ENCODE measurements at regions not wholly inside any gene's neighbourhood (a gene's known extent, or its start where the extent isn't known, plus 50 kb on each side); places are given as distances from the start of the nearest gene placed in this dataset.
"Not testable (repeated sequence)": the region's sequence is repeated elsewhere in the genome, so short reads cannot be mapped to it uniquely, and the experiment has no call there.

DNA sequence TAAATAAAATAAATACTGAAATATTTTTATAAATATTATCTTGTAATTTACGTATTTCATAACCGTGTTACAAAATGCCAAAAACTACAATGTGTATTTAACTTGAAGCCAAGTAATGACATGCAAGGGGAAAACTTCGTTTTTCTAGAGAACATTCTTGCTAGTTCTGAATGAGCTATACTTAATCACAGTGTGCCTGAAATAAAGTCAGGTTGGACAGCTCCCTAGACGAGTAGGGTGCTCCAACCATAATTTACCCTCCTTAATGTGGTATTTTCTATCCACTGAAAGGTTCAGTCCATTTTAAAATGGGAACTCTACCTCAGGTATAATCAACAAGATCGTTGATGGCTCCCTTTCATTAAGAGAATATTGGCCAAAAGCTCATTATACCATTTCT lies 194.5 kb upstream of the AHR start:
- 62 to 69% methylated on average over 5 of the region's 5 CpGs for WGBS, 2 donors
- intact Hi-C loops (cut with DNase I): no loop called here

GRCh38 chr7:17104419-17104818 lies 194.0 kb upstream of the AHR start:
- Histone ChIP-seq H3K36me3 (no peaks in the 10 kb centered on the region), H3K9me3 (no peaks in the 10 kb centered on the region), H3K4me3 (replicated peaks in 1 of 3) (no peak overlapping the region), H3K4me1 (peaks cover 5 to 6% of the 10 kb centered on the region in 2 donors), H3K27me3 (no peaks in the 10 kb centered on the region), H3K27ac (no peak overlapping the region)
- no peak for TF ChIP-seq POLR2A (IDR thresholded peaks at IDR 0.05)
- TF ChIP-seq, protein P1, sequence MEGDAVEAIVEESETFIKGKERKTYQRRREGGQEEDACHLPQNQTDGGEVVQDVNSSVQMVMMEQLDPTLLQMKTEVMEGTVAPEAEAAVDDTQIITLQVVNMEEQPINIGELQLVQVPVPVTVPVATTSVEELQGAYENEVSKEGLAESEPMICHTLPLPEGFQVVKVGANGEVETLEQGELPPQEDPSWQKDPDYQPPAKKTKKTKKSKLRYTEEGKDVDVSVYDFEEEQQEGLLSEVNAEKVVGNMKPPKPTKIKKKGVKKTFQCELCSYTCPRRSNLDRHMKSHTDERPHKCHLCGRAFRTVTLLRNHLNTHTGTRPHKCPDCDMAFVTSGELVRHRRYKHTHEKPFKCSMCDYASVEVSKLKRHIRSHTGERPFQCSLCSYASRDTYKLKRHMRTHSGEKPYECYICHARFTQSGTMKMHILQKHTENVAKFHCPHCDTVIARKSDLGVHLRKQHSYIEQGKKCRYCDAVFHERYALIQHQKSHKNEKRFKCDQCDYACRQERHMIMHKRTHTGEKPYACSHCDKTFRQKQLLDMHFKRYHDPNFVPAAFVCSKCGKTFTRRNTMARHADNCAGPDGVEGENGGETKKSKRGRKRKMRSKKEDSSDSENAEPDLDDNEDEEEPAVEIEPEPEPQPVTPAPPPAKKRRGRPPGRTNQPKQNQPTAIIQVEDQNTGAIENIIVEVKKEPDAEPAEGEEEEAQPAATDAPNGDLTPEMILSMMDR (IDR thresholded peaks at IDR 0.05): no peak
- intact Hi-C loops (cut with DNase I): no loop called here
- 69 to 73% methylated on average over 3 of the region's 3 CpGs for WGBS, 2 donors
- DNase-seq: no peak

More for the DNA sequence above, 194.5 kb upstream of the AHR start:
- Histone ChIP-seq H3K36me3 (no peaks in the 10 kb centered on the region), H3K4me3 (replicated peaks in 1 of 3) (no peak overlapping the region), H3K27me3 (no peaks in the 10 kb centered on the region), H3K9me3 (no peaks in the 10 kb centered on the region), H3K27ac (no peak overlapping the region), H3K4me1 (peaks cover 5 to 10% of the 10 kb centered on the region in 2 donors)
- DNase-seq: no peak
- TF ChIP-seq POLR2A (IDR thresholded peaks at IDR 0.05): no peak

- DNase-seq: no peak
- Histone ChIP-seq H3K36me3 (no peaks in the 10 kb centered on the region), H3K9me3 (no peaks in the 10 kb centered on the region), H3K27me3 (no peaks in the 10 kb centered on the region), H3K27ac (no peak overlapping the region), H3K4me3 (replicated peaks in 1 of 3) (no peak overlapping the region), H3K4me1 (peaks cover 0 to 9% of the 10 kb centered on the region in 2 donors)
- TF ChIP-seq POLR2A (IDR thresholded peaks at IDR 0.05): no peak
- TF ChIP-seq, protein P1 (IDR thresholded peaks at IDR 0.05): no peak
- intact Hi-C loops (cut with DNase I): no loop called here
Measured at GRCh38 chr7:17105701-17106100, 192.8 kb upstream of the AHR start.

DNA sequence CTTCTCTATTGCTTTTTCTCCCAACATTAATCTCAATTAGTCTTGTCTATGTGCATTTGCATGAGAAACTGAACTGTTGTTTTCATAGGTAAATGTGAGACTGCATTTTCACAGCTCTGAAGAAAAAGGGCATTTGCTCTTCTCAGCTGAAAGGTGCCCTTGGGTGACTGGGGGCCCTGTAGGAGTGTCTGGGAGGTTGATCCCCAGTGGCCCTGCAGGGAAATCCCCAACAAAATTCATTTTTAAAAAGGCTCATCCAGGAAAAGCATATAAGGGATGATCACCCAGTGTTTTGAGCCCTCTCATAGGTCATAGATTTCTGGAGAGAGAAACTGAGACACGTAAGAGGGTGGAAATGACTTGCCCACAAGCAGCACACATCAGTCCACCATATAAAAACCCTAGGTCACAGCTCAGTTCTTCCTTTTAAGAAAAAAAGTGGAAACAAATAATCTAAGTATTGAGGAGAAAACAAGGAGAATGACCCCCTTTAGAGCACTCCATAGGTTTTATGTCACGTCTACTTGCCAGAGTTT lies 190.3 kb upstream of the AHR start:
- H3K27ac ChIP-seq: no peak overlapping the region
- no peaks in the 10 kb centered on the region for H3K36me3 ChIP-seq
- TF ChIP-seq, protein P1 (IDR thresholded peaks at IDR 0.05): no peak
- no peak for TF ChIP-seq POLR2A (IDR thresholded peaks at IDR 0.05)
- no peaks in the 10 kb centered on the region for H3K9me3 ChIP-seq
- H3K4me1 ChIP-seq: peaks cover 0 to 9% of the 10 kb centered on the region in 2 donors
- intact Hi-C loops (cut with DNase I): no loop called here
- WGBS, 2 donors: 98% methylated on average over 2 of the region's 2 CpGs
- DNase-seq: no peak
- H3K27me3 ChIP-seq: no peaks in the 10 kb centered on the region
- no peak overlapping the region for H3K4me3 ChIP-seq (replicated peaks in 1 of 3)

GRCh38 chr7:17109020-17109419 lies 189.4 kb upstream of the AHR start:
- Histone ChIP-seq H3K36me3 (no peaks in the 10 kb centered on the region), H3K4me1 (peaks cover 0 to 9% of the 10 kb centered on the region in 2 donors), H3K4me3 (replicated peaks in 1 of 3) (no peak overlapping the region), H3K9me3 (no peaks in the 10 kb centered on the region), H3K27ac (no peak overlapping the region), H3K27me3 (no peaks in the 10 kb centered on the region)
- no peak for DNase-seq
- intact Hi-C loops (cut with DNase I): no loop called here
- 12 to 26% methylated on average over 2 of the region's 2 CpGs for WGBS, 2 donors
- TF ChIP-seq POLR2A (IDR thresholded peaks at IDR 0.05): no peak
- TF ChIP-seq, protein P1 (IDR thresholded peaks at IDR 0.05): no peak

DNA sequence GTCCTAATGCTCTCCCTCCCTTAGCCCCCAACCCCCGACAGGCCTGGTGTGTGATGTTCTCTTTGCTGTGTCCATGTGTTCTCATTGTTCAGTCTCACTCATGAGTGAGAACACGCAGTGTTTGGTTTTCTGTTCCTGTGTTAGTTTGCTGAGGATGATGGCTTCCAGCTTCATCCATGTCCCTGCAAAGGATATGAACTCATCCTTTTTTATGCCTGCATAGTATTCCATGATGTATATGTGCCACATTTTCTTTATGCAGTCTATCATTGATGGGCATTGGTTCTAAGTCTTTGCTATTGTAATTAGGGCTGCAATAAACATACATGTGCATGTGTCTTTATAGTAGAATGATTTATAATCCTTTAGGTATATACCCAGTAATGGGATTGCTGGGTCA lies 184.7 kb upstream of the AHR start:
- intact Hi-C loops (cut with DNase I); H3K4me3 ChIP-seq (replicated peaks in 1 of 3); H3K27ac ChIP-seq; H3K4me1 ChIP-seq; H3K9me3 ChIP-seq; DNase-seq; H3K36me3 ChIP-seq; H3K27me3 ChIP-seq: not testable (repeated sequence)
- WGBS, 2 donors: 97% methylated on average over 2 of the region's 2 CpGs

Measured in thyroid gland (tissue), 4 donors.